ENCODE measurements at regions not wholly inside any gene's neighbourhood (a gene's known extent, or its start where the extent isn't known, plus 50 kb on each side); places are given as distances from the start of the nearest gene placed in this dataset.
"Not testable (repeated sequence)": the region's sequence is repeated elsewhere in the genome, so short reads cannot be mapped to it uniquely, and the experiment has no call there.

- no peak for DNase-seq (ENCODE audit: low read depth)
- in situ Hi-C loops (cut with HindIII; ENCODE audit: low pct_unique_long_range_greater_than_20kb, low sequenced_read_pairs): no loop called here
Measured at GRCh38 chr5:67817652-67818051, 397.9 kb upstream of the PIK3R1 start.

- in situ Hi-C loops (cut with HindIII; ENCODE audit: low pct_unique_long_range_greater_than_20kb, low sequenced_read_pairs): no loop called here
- DNase-seq (ENCODE audit: low read depth): no peak
Measured at GRCh38 chr5:67816456-67816855, 399.1 kb upstream of the PIK3R1 start.

DNA sequence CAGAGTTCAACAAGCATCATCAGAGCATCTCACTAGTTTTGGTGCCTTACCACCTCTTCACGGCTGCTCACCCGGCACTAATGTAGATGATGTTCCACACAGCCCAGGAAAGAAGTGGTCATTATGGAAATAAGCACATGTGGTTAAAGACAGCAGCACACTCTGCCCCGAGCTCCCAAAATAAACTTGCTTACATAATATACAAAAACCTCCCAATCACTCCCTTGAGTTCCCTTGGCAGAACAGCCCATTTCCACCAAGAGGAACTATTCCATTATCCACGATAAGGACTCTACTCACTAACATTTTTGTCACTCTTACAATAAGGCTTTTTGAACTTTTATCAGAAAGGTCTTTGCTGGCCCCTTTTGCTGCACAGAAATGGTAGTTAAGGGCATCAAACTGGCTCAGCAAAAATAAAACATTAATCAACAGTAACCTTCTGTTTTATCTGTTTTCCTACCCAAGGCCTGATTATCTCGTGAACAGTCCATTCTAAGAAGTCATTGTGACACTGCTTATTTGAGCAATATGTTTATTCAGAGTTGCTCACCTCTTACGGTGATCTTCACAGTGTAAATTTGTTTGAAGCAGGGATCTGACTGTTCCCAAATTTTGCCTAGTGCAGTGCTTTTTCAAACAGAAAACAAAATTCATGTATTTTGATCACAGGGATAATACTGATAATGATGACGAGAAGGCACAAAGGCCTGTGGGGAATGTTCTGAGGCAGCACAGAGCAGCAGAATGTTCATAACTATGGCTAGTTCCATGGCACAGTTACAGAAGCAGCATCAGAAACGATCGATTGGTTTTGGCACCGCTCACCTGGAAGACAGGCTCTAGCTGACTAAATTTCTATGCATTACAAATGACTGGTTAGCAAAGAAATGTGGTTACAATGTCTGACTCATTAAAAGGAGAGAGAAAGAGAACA is 399.8 kb upstream of the PIK3R1 start:
- no peak for DNase-seq (ENCODE audit: low read depth)
- in situ Hi-C loops (cut with HindIII; ENCODE audit: low pct_unique_long_range_greater_than_20kb, low sequenced_read_pairs): no loop called here

GRCh38 chr5:67814569-67815311 is 400.8 kb upstream of the PIK3R1 start:
- no peak for DNase-seq (ENCODE audit: low read depth)
- in situ Hi-C loops (cut with HindIII; ENCODE audit: low pct_unique_long_range_greater_than_20kb, low sequenced_read_pairs): no loop called here

DNA sequence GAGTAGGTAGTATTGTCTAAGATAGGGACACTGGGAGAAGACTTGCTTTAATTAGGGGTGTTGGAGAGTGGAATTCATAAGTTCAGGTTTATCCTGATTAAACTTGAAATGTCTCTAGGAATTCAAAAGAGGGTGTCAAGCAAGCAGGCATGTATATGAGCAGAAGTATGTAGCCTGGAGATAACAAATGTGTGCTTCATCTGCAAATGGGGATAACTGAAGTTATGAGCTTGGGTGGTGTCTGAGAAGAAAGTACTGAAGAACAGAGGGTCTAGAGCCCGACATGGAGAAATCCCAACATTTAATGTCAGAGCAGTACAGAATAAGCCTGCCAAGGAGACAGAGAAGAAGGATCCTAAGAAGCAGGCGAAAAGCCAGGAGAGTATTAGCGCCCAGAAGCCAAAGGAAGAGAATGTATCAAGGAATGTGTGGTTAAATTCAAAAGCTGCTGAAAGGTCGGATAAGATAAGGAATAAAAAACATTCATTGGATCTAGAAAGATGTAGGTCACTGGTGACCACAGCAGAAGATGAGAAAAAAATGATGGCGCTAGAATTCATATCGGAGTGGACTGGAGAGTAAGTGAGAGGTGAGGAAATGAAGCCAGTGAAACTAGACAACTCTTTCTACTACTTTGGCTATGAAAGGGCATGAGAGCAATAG is 401.5 kb upstream of the PIK3R1 start:
- in situ Hi-C loops (cut with HindIII; ENCODE audit: low pct_unique_long_range_greater_than_20kb, low sequenced_read_pairs): no loop called here
- DNase-seq (ENCODE audit: low read depth): no peak

GRCh38 chr5:67809589-67809988 is 406.0 kb upstream of the PIK3R1 start:
- in situ Hi-C loops (cut with HindIII; ENCODE audit: low pct_unique_long_range_greater_than_20kb, low sequenced_read_pairs): no loop called here
- no peak for DNase-seq (ENCODE audit: low read depth)

- in situ Hi-C loops (cut with HindIII; ENCODE audit: low pct_unique_long_range_greater_than_20kb, low sequenced_read_pairs): no loop called here
- no peak for DNase-seq (ENCODE audit: low read depth)
Measured at GRCh38 chr5:67808340-67808739, 407.2 kb upstream of the PIK3R1 start.

GRCh38 chr5:67807439-67807888 is 408.1 kb upstream of the PIK3R1 start:
- in situ Hi-C loops (cut with HindIII; ENCODE audit: low pct_unique_long_range_greater_than_20kb, low sequenced_read_pairs): no loop called here
- no peak for DNase-seq (ENCODE audit: low read depth)

- DNase-seq (ENCODE audit: low read depth): no peak
- in situ Hi-C loops (cut with HindIII; ENCODE audit: low pct_unique_long_range_greater_than_20kb, low sequenced_read_pairs): no loop called here
Measured at GRCh38 chr5:67806654-67807438, 408.7 kb upstream of the PIK3R1 start.

- DNase-seq (ENCODE audit: low read depth): no peak
- in situ Hi-C loops (cut with HindIII; ENCODE audit: low pct_unique_long_range_greater_than_20kb, low sequenced_read_pairs): no loop called here
Measured at GRCh38 chr5:67805666-67806348, 409.7 kb upstream of the PIK3R1 start.

DNA sequence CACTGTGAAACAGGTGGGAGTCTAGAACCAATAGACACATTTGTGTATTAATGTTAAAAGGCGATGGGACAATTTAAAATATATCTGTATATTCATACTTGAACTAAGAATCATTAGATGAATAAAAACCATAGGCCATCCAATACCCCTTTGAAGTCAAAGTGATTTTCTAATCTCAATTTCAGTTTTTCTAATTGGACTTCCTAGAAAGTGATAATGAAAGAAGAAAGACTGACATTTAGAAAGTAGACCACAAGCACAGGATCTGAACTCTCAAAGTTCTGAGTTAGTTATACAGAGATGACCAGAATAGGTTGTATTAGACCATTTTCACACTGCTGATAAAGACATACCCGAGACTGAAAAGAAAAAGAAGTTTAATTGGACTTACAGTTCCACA is 412.8 kb upstream of the PIK3R1 start:
- in situ Hi-C loops (cut with HindIII; ENCODE audit: low pct_unique_long_range_greater_than_20kb, low sequenced_read_pairs): no loop called here

GRCh38 chr5:67799732-67800234 is 415.8 kb upstream of the PIK3R1 start:
- no peak for DNase-seq (ENCODE audit: low read depth)
- in situ Hi-C loops (cut with HindIII; ENCODE audit: low pct_unique_long_range_greater_than_20kb, low sequenced_read_pairs): no loop called here

More for the DNA sequence above, 412.8 kb upstream of the PIK3R1 start:
- DNase-seq (ENCODE audit: low read depth): no peak

DNA sequence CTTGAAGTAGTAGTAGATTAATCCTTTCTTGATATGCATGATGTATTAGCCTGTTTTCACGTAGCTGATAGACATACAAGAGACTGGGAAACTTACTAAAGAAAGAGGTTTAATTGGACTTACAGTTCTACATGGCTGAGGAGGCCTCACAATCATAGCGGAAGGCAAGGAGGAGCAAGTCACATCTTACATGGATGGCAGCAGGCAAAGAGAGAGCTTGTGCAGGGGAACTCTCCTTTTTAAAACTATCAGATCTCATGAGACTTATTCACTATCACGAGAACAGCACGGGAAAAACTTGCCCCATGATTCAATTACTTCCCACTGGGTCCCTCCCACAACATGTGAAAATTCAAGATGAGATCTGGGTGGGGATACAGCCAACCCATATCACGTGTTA is 417.1 kb upstream of the PIK3R1 start:
- DNase-seq (ENCODE audit: low read depth); in situ Hi-C loops (cut with HindIII; ENCODE audit: low pct_unique_long_range_greater_than_20kb, low sequenced_read_pairs): not testable (repeated sequence)

- no peak for DNase-seq (ENCODE audit: low read depth)
- in situ Hi-C loops (cut with HindIII; ENCODE audit: low pct_unique_long_range_greater_than_20kb, low sequenced_read_pairs): no loop called here
Measured at GRCh38 chr5:67795781-67796477, 419.6 kb upstream of the PIK3R1 start.

DNA sequence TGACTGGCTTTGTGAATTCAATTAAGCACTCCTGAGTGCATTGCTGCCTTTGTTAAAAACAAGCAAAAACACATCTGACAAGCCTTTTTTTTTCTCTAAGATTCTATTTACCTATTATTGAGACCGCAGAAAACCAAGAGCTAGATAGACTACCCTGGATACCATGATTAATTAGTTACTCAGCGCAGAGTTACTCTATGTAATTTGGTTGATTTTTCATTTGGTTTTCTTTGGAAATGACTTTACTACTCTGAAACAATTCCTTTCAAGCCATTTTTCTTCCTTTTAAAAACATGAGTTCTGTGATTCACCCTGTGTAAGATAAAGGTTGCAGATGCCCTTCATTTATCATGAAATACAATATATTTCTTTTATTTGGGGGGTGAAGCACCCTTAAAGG is 421.6 kb upstream of the PIK3R1 start:
- in situ Hi-C loops (cut with HindIII; ENCODE audit: low pct_unique_long_range_greater_than_20kb, low sequenced_read_pairs): no loop called here
- no peak for DNase-seq (ENCODE audit: low read depth)

DNA sequence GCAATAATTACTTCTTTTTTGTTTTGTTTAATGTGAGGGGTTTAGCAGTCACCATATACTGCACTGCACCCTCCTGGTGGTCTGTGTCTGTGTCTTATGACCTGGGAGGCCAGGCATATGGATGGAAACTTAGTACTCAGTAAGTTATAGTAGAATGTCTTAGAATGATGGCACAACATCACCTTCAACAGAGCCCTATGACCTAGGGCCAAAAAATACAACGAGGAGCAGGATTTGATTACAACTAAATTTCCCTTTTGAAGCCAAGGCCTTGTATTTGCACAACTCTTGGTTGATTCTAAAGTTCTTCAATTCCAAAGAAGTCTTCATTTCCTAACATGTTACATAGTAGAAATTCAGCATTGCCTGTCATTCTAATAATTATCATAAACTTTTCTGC is 422.1 kb upstream of the PIK3R1 start:
- no peak for DNase-seq (ENCODE audit: low read depth)
- in situ Hi-C loops (cut with HindIII; ENCODE audit: low pct_unique_long_range_greater_than_20kb, low sequenced_read_pairs): no loop called here

- in situ Hi-C loops (cut with HindIII; ENCODE audit: low pct_unique_long_range_greater_than_20kb, low sequenced_read_pairs): no loop called here
- no peak for DNase-seq (ENCODE audit: low read depth)
Measured at GRCh38 chr5:67792891-67793290, 422.7 kb upstream of the PIK3R1 start.
